Keratinocyte (primary cell): ENCODE measurements at regions not wholly inside any gene's neighbourhood (a gene's known extent, or its start where the extent isn't known, plus 50 kb on each side); places are given as distances from the start of the nearest gene placed in this dataset.

ENCODE experiments used
- CTCF ChIP-seq, 3 experiments: IDR thresholded peaks in 1 of 3; conservative IDR thresholded peaks in 1 of 3; optimal IDR thresholded peaks in 1 of 3; 2 replicates in 2 of 3; 3 replicates in 1 of 3; pipeline versions ENCODE3 to v1.5.1; 2011; ENCODE audit warnings: low read length in 3 of 3, mild to moderate bottlenecking in 3 of 3, moderate library complexity in 2 of 3, control low read depth in 1 of 3, inconsistent platforms in 1 of 3; ENCODE audit not compliant: insufficient read depth in 2 of 3; ENCODE audit errors: extremely low read depth in 1 of 3
- EZH2 ChIP-seq: IDR thresholded peaks from one replicate; pipeline ENCODE4 v1.6.1; 2012; ENCODE audit warnings: inconsistent platforms, mild to moderate bottlenecking, low read length, moderate library complexity

GRCh38 chr5:96142184-96142781, 180.6 kb upstream of the ELL2 start:
- TF ChIP-seq CTCF (optimal IDR thresholded peaks at IDR 0.05 in 1 of 3, IDR thresholded peaks at IDR 0.05 in 1 of 3, conservative IDR thresholded peaks at IDR 0.05 in 1 of 3; ENCODE audit: extremely low read depth in 1 of 3, insufficient read depth in 2 of 3, low read length in 3 of 3) = no peak
- TF ChIP-seq EZH2 = no peak
